Uterus (tissue), 2 donors: ENCODE measurements at regions not wholly inside any gene's neighbourhood (a gene's known extent, or its start where the extent isn't known, plus 50 kb on each side); places are given as distances from the start of the nearest gene placed in this dataset.

Source experiments
- POLR2A ChIP-seq, 2 donors: fragments of 450-650 bp; IDR thresholded peaks; one replicate each; pipeline ENCODE4 v1.6.1; 2016; ENCODE audit warnings: antibody characterized with exemption in 2 of 2, mild to moderate bottlenecking in 1 of 2, moderate library complexity in 1 of 2
- TF ChIP-seq, protein P1 (sequence below), 4 experiments: fragments of 200-600 bp in 2 of 4; fragments of 450-650 bp in 2 of 4; sonication (generic) in 2 of 4; IDR thresholded peaks; one replicate each; pipeline ENCODE4 v1.5.1; 2016 to 2019; ENCODE audit warnings: antibody characterized with exemption in 4 of 4, mild to moderate bottlenecking in 2 of 4, moderate library complexity in 1 of 4

DNA sequence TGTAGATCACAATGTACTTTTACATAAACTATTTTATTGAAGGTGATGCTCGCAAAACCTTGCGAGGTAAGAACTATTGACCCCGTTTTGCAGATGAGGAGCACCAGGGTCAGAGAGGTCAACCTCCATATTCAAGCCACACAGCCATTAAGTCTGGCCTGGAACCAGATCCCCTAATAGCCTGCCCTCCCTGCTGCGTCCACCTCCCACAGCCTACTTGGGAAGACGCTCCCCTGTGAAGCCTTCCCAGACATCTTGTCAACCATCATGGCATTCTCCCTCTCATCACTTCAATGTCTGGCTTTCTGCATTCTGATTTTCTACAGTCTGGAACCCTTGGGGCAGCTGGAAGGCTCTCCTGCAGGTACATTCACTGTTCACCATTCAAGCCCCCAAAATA, 101.0 kb downstream of the TTC32 start:
- TF ChIP-seq, protein P1, sequence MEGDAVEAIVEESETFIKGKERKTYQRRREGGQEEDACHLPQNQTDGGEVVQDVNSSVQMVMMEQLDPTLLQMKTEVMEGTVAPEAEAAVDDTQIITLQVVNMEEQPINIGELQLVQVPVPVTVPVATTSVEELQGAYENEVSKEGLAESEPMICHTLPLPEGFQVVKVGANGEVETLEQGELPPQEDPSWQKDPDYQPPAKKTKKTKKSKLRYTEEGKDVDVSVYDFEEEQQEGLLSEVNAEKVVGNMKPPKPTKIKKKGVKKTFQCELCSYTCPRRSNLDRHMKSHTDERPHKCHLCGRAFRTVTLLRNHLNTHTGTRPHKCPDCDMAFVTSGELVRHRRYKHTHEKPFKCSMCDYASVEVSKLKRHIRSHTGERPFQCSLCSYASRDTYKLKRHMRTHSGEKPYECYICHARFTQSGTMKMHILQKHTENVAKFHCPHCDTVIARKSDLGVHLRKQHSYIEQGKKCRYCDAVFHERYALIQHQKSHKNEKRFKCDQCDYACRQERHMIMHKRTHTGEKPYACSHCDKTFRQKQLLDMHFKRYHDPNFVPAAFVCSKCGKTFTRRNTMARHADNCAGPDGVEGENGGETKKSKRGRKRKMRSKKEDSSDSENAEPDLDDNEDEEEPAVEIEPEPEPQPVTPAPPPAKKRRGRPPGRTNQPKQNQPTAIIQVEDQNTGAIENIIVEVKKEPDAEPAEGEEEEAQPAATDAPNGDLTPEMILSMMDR (IDR thresholded peaks at IDR 0.05), result no peak
- no peak for TF ChIP-seq POLR2A (IDR thresholded peaks at IDR 0.05)
